ENCODE measurements at regions not wholly inside any gene's neighbourhood (a gene's known extent, or its start where the extent isn't known, plus 50 kb on each side); places are given as distances from the start of the nearest gene placed in this dataset.

DNA sequence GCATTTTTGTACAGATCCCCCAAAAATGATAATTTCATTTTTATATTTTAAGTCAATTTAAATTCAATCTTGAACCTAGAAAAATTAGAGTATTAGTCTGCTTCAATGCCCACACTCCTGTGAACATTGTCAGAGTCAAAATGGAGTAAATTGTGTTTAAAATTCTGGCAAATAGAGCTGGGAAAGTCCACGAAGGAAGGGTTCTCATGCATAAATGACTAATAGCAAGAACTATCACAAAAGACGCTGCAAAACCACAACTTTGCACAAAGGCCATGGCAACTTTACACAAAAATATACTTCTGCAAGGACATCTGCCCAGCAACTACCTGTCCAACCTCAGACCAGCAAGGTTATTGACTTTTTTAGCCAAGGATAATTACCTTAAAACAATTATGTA, 203.2 kb upstream of the SMLR1 start:
- no peak overlapping the region for H3K9ac ChIP-seq (ENCODE audit: low read length)
- no peaks in the 10 kb centered on the region for H3K27me3 ChIP-seq (replicated peaks in 1 of 4; ENCODE audit: control extremely low read depth in 1 of 4, control insufficient read depth in 3 of 4, insufficient read depth in 4 of 4, low read length in 3 of 4)
- no peaks in the 10 kb centered on the region for H4K20me1 ChIP-seq (ENCODE audit: control insufficient read depth, insufficient read depth, low read length, poor library complexity, severe bottlenecking)
- no peak for ATAC-seq (ENCODE audit: low read depth)
- no peaks in the 10 kb centered on the region for H3K4me1 ChIP-seq (ENCODE audit: control insufficient read depth in 2 of 2, insufficient read depth in 2 of 2, low read length in 2 of 2)
- 75% methylated on average over 1 of the region's 2 CpGs for whole genome bisulfite sequencing (ENCODE audit: insufficient coverage)
- Mint-ChIP-seq H3K9me3 (ENCODE audit: insufficient read depth) (peaks cover 2% of the 10 kb centered on the region), H3K27ac (no peak overlapping the region), H3K4me1 (no peaks in the 10 kb centered on the region), H3K4me3 (no peak overlapping the region), H3K27me3 (no peaks in the 10 kb centered on the region)
- H3K27ac ChIP-seq (ENCODE audit: low read length in 2 of 2), result no peak overlapping the region
- no peak overlapping the region for H3K4me2 ChIP-seq (replicated peaks; ENCODE audit: low read depth, low read length, poor library complexity, severe bottlenecking)
- no peaks in the 10 kb centered on the region for H3K36me3 ChIP-seq (replicated peaks in 1 of 2; ENCODE audit: control extremely low read depth in 1 of 2, control insufficient read depth in 1 of 2, extremely low read depth in 1 of 2, insufficient read depth in 2 of 2, low read length in 1 of 2)
- ChIA-PET CTCF (no interaction called here), POLR2A (no interaction called here)
- H2AFZ ChIP-seq (ENCODE audit: insufficient read depth, low read depth, low read length, poor library complexity, severe bottlenecking), result no peak overlapping the region
- no peaks in the 10 kb centered on the region for H3K79me2 ChIP-seq (ENCODE audit: control insufficient read depth, insufficient read depth, low read length)
- TF ChIP-seq EZH2 (IDR thresholded peaks at IDR 0.05; ENCODE audit: borderline replicate concordance, insufficient read depth, low read depth, low read length, poor library complexity, severe bottlenecking), result no peak
- TF ChIP-seq, protein P1, sequence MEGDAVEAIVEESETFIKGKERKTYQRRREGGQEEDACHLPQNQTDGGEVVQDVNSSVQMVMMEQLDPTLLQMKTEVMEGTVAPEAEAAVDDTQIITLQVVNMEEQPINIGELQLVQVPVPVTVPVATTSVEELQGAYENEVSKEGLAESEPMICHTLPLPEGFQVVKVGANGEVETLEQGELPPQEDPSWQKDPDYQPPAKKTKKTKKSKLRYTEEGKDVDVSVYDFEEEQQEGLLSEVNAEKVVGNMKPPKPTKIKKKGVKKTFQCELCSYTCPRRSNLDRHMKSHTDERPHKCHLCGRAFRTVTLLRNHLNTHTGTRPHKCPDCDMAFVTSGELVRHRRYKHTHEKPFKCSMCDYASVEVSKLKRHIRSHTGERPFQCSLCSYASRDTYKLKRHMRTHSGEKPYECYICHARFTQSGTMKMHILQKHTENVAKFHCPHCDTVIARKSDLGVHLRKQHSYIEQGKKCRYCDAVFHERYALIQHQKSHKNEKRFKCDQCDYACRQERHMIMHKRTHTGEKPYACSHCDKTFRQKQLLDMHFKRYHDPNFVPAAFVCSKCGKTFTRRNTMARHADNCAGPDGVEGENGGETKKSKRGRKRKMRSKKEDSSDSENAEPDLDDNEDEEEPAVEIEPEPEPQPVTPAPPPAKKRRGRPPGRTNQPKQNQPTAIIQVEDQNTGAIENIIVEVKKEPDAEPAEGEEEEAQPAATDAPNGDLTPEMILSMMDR (IDR thresholded peaks at IDR 0.05), result no peak
- H3K9me3 ChIP-seq (ENCODE audit: control extremely low read depth in 1 of 3, control insufficient read depth in 2 of 3, insufficient read depth in 1 of 3, low read length in 2 of 3), result peaks cover 0 to 2% (median 0%) of the 10 kb centered on the region in 3 donors
- no peak for DNase-seq
- no peak overlapping the region for H3K4me3 ChIP-seq (ENCODE audit: control extremely low read depth in 1 of 5, extremely low read depth in 1 of 5, insufficient read depth in 1 of 5, low read depth in 2 of 5, low read length in 4 of 5)
- intact Hi-C loops (cut with micrococcal nuclease), result no loop called here

DNA sequence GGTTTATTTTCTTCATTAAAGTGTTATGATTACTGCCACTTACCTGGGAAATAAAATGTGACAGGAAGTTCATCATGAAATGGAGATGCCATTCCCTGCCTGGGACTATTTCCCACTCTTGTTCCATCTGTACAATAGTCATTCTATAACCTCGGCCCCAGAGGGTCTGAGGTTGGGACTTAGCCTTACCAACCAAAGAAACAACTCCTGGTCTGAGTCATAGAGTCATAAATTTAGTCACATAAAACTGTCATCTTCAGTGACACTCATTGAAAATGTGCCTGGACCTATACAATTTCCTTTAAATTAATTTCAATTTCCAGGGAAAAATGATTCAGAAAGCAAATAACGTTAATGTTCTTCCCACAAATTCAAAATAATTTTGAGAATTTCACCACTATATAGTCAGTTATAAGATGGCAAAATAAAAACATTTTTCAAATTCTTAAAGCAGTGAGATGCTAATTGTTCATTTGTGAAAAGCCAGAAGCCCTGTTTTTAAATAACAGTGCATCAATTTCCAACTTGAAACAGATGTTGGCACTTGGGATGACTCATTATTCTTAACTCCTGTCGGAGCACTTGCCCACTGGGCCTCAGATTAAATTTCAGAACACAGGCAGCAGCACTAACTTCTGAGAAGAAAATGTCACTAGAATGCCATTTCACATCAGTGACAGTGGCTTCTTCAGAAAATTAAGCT, 201.2 kb upstream of the SMLR1 start:
- WGBS (ENCODE audit: insufficient coverage), result 46% methylated on average over 2 of the region's 3 CpGs
- intact Hi-C loops (cut with micrococcal nuclease), result no loop called here

More for the DNA sequence above, 201.2 kb upstream of the SMLR1 start:
- no peak for TF ChIP-seq EZH2 (IDR thresholded peaks at IDR 0.05; ENCODE audit: borderline replicate concordance, insufficient read depth, low read depth, low read length, poor library complexity, severe bottlenecking)
- TF ChIP-seq, protein P1 (IDR thresholded peaks at IDR 0.05), result no peak
- DNase-seq, result no peak
- CTCF ChIA-PET, result no interaction called here
- H3K4me3 Mint-ChIP-seq, result no peak overlapping the region
- Histone ChIP-seq H3K9me3 (ENCODE audit: control extremely low read depth in 1 of 3, control insufficient read depth in 2 of 3, insufficient read depth in 1 of 3, low read length in 2 of 3) (peaks cover 0 to 2% (median 0%) of the 10 kb centered on the region in 3 donors), H3K4me1 (ENCODE audit: control insufficient read depth in 2 of 2, insufficient read depth in 2 of 2, low read length in 2 of 2) (no peaks in the 10 kb centered on the region), H3K4me2 (replicated peaks; ENCODE audit: low read depth, low read length, poor library complexity, severe bottlenecking) (no peak overlapping the region), H3K27ac (ENCODE audit: low read length in 2 of 2) (no peak overlapping the region), H2AFZ (ENCODE audit: insufficient read depth, low read depth, low read length, poor library complexity, severe bottlenecking) (no peak overlapping the region), H3K4me3 (ENCODE audit: control extremely low read depth in 1 of 5, extremely low read depth in 1 of 5, insufficient read depth in 1 of 5, low read depth in 2 of 5, low read length in 4 of 5) (no peak overlapping the region), H3K79me2 (ENCODE audit: control insufficient read depth, insufficient read depth, low read length) (no peaks in the 10 kb centered on the region), H3K9ac (ENCODE audit: low read length) (no peak overlapping the region), H3K36me3 (replicated peaks in 1 of 2; ENCODE audit: control extremely low read depth in 1 of 2, control insufficient read depth in 1 of 2, extremely low read depth in 1 of 2, insufficient read depth in 2 of 2, low read length in 1 of 2) (no peaks in the 10 kb centered on the region), H3K27me3 (replicated peaks in 1 of 4; ENCODE audit: control extremely low read depth in 1 of 4, control insufficient read depth in 3 of 4, insufficient read depth in 4 of 4, low read length in 3 of 4) (no peaks in the 10 kb centered on the region), H4K20me1 (ENCODE audit: control insufficient read depth, insufficient read depth, low read length, poor library complexity, severe bottlenecking) (no peaks in the 10 kb centered on the region)
- no peak overlapping the region for H3K27ac Mint-ChIP-seq
- POLR2A ChIA-PET, result no interaction called here
- H3K27me3 Mint-ChIP-seq, result no peaks in the 10 kb centered on the region
- ATAC-seq (ENCODE audit: low read depth), result no peak
- peaks cover 2% of the 10 kb centered on the region for H3K9me3 Mint-ChIP-seq (ENCODE audit: insufficient read depth)
- no peaks in the 10 kb centered on the region for H3K4me1 Mint-ChIP-seq
